Heart left ventricle (tissue), 16 donors: ENCODE measurements at regions not wholly inside any gene's neighbourhood (a gene's known extent, or its start where the extent isn't known, plus 50 kb on each side); places are given as distances from the start of the nearest gene placed in this dataset.

ENCODE experiments used
- ATAC-seq, 4 donors: fragments of 200-7000 bp; cut with Tn5 transposase; one replicate each; pipeline ENCODE4 v1.9.1; 2020 to 2022; ENCODE audit warnings: moderate library complexity in 4 of 4, mild to moderate bottlenecking in 3 of 4, moderate number of reproducible peaks in 1 of 4
- DNase-seq, 5 donors: peaks; one replicate each; pipeline ENCODE4 v3.0.0-alpha.2; 2020
- H3K27ac ChIP-seq, 12 donors: fragments of 200-600 bp; sonication (generic) in 4 of 12; one replicate each; pipeline versions ENCODE4 v1.5.0 to v1.8.0; 2016 to 2022; ENCODE audit warnings: mild to moderate bottlenecking in 2 of 12
- H3K27me3 ChIP-seq, 9 donors: fragments of 200-600 bp; sonication (generic) in 2 of 9; one replicate each; pipeline versions ENCODE4 v1.5.1 to v1.8.0; 2016 to 2022; ENCODE audit warnings: mild to moderate bottlenecking in 3 of 9
- H3K36me3 ChIP-seq, 9 donors: fragments of 200-600 bp; sonication (generic) in 2 of 9; one replicate each; pipeline versions ENCODE4 v1.5.0 to v1.8.0; 2018 to 2022; ENCODE audit warnings: mild to moderate bottlenecking in 2 of 9
- H3K4me1 ChIP-seq, 12 donors: fragments of 200-600 bp; sonication (generic) in 4 of 12; one replicate each; pipeline versions ENCODE4 v1.5.0 to v1.8.0; 2016 to 2022; ENCODE audit warnings: mild to moderate bottlenecking in 3 of 12
- H3K4me3 ChIP-seq, 12 donors: fragments of 200-600 bp; sonication (generic) in 4 of 12; one replicate each; pipeline versions ENCODE4 v1.5.0 to v1.8.0; 2017 to 2022; ENCODE audit warnings: mild to moderate bottlenecking in 9 of 12, moderate library complexity in 4 of 12
- H3K9me3 ChIP-seq, 12 donors: fragments of 200-600 bp; sonication (generic) in 4 of 12; one replicate each; pipeline versions ENCODE4 v1.5.0 to v1.8.0; 2016 to 2022; ENCODE audit warnings: mild to moderate bottlenecking in 1 of 12
- CTCF ChIP-seq, 12 donors: fragments of 200-600 bp; sonication (generic) in 4 of 12; IDR thresholded peaks; one replicate each; pipeline versions ENCODE4 v1.5.0 to v1.8.0; 2018 to 2022; ENCODE audit warnings: antibody characterized with exemption in 12 of 12, mild to moderate bottlenecking in 5 of 12
- POLR2A ChIP-seq, 2 donors: fragments of 450-650 bp; IDR thresholded peaks; one replicate each; pipeline ENCODE4 v1.6.1; 2017; ENCODE audit warnings: antibody characterized with exemption in 2 of 2, mild to moderate bottlenecking in 2 of 2, moderate library complexity in 2 of 2
- WGBS, 4 donors: extraction: QIAGEN DNeasy Blood & Tissue Kit in 2 of 4; methylation state at CpG; one replicate each; pipeline versions ENCODE4 v1.1.5 to v1.1.7; 2013 to 2018; 5-methylcytosine and 5-hydroxymethylcytosine counted together
- intact Hi-C, 10 donors: fragments of 100-400 bp; cut with DNase I; formaldehyde crosslinking; loops; one replicate each; pipeline versions ENCODE4 v1.11.1 to v1.14.2; 2022
- donor health status: ischemic (EF 13 %, LVEDD 7.1; RV severe dilation, severe dysfunction).
- donor health status: healthy with polysubstance abuse.
- donor health status: DM: no; HTN: yes; CAD: no.
- donor health status: DM: no; HTN: no; CAD: no.
- donor health status: ischemic (EF 25% LVEDD 6.9; RV normal size, moderate dysfunction).
- donor health status: ischemic (EF 25% LVEDD 5.7; RV mildly dilated, moderate dysfunction).
- donor health status: healthy.
- donor health status: DM: yes; HTN: yes; CAD: no.
- donor health status: ischemic (EF 35%, LVEDD 5.7; RV mildly dilated, moderate dysfunction).
- donor health status: nonischemic (EF 11% LVEDD 7.7; RV severe dilation, severe dysfunction).
- donor health status: DM: yes; HTN: yes; CAD: no.
- donor health status: PGD.
- donor health status: ischemic (EF 29% LVEDD 5.4; RV normal size, mild dysfunction).
- donor health status: nonischemic (EF 23%, LVEDD 6.1; RV moderate dilation, normal function).

GRCh38 chr18:68417826-68418225 lies 297.1 kb downstream of the TMX3 start:
- H3K4me1 ChIP-seq: no peaks in the 10 kb centered on the region
- no peak for DNase-seq
- no peak overlapping the region for H3K4me3 ChIP-seq
- H3K36me3 ChIP-seq: no peaks in the 10 kb centered on the region
- peaks cover 0 to 10% (median 0%) of the 10 kb centered on the region in 12 donors for H3K9me3 ChIP-seq
- H3K27me3 ChIP-seq: no peaks in the 10 kb centered on the region
- no peak overlapping the region for H3K27ac ChIP-seq
- no peak for TF ChIP-seq CTCF (IDR thresholded peaks at IDR 0.05)
- TF ChIP-seq POLR2A (IDR thresholded peaks at IDR 0.05): no peak
- WGBS, 4 donors: 70 to 78% (median 76%) methylated on average over 3 of the region's 3 CpGs
- intact Hi-C loops: no loop called here
- ATAC-seq: no peak

DNA sequence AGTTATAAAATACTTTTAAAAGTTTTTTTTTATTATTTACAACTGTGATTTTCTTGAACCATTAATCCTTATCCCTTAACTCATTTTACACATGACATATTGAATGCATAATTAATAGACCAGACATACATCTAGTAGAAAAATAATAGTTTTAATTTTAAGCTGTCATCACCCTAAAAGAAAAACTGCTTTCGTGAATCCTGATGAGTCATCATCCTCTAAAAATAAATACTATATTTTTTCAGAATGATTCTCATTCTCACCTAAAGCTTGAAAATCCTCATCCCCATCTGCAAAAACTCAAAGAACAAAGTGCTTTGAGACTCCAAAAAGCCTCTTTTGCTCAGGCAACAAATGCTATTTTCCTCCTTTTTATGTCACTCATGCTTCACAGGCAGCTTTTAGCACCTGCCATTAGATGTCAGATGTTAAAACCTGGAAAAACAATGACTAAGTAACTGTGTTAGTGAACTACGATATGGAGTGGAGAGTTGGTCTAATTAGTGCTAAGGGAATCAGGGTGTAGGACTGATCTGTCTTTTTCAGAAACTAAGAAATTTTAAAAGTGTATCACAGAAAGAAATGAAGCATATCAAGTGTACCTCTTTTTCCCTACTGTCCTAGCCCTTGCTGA lies 297.6 kb downstream of the TMX3 start:
- 34 to 48% (median 44%) methylated on average over 2 of the region's 2 CpGs for WGBS, 4 donors
- Histone ChIP-seq H3K36me3 (no peaks in the 10 kb centered on the region), H3K27me3 (no peaks in the 10 kb centered on the region), H3K9me3 (peaks cover 0 to 7% (median 0%) of the 10 kb centered on the region in 12 donors), H3K27ac (no peak overlapping the region), H3K4me1 (no peaks in the 10 kb centered on the region), H3K4me3 (no peak overlapping the region)
- DNase-seq (no peak), ATAC-seq (no peak)
- no peak for TF ChIP-seq POLR2A (IDR thresholded peaks at IDR 0.05)
- TF ChIP-seq CTCF (IDR thresholded peaks at IDR 0.05): no peak
- intact Hi-C loops: no loop called here

- H3K27me3 ChIP-seq: no peaks in the 10 kb centered on the region
Observed at GRCh38 chr18:68414407-68414806, 300.5 kb downstream of the TMX3 start.

DNA sequence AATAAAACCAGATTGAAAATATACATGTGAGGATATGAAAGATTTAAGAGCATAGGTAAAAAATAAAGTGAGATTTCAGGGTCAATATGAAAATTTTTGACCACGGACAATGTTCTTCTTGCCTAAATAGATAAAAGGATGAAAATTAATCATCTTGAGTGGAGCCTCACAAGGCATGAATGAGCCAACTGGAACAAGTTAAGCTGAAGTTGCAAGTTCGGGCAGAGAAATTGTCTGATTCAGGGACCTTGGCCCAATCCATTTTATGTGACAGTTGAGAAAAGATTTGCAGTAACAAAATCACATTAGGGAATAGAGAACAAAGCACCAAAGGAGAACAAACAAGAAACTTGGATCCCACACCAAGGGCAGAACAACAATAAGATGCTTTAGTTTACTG lies 305.3 kb downstream of the TMX3 start:
- H3K9me3 ChIP-seq: peaks cover 0 to 2% (median 0%) of the 10 kb centered on the region in 12 donors
- H3K27me3 ChIP-seq: no peaks in the 10 kb centered on the region
- ATAC-seq (no peak), DNase-seq (no peak)
- no peak overlapping the region for H3K4me3 ChIP-seq
- no peak overlapping the region for H3K27ac ChIP-seq
- 68 to 82% (median 76%) methylated on average over 2 of the region's 2 CpGs for WGBS, 4 donors
- no peaks in the 10 kb centered on the region for H3K36me3 ChIP-seq
- TF ChIP-seq POLR2A (IDR thresholded peaks at IDR 0.05) (no peak), CTCF (IDR thresholded peaks at IDR 0.05) (no peak)
- intact Hi-C loops: no loop called here
- no peaks in the 10 kb centered on the region for H3K4me1 ChIP-seq

More at GRCh38 chr18:68414407-68414806, 300.5 kb downstream of the TMX3 start:
- intact Hi-C loops: no loop called here
- no peak for ATAC-seq
- H3K36me3 ChIP-seq: no peaks in the 10 kb centered on the region
- TF ChIP-seq CTCF (IDR thresholded peaks at IDR 0.05) (no peak), POLR2A (IDR thresholded peaks at IDR 0.05) (no peak)
- no peak overlapping the region for H3K27ac ChIP-seq
- no peaks in the 10 kb centered on the region for H3K4me1 ChIP-seq
- 73 to 80% (median 76%) methylated on average over 2 of the region's 2 CpGs for WGBS, 4 donors
- DNase-seq: no peak
- no peaks in the 10 kb centered on the region for H3K9me3 ChIP-seq
- H3K4me3 ChIP-seq: no peak overlapping the region
